GM23338 (cell line): ENCODE measurements at regions not wholly inside any gene's neighbourhood (a gene's known extent, or its start where the extent isn't known, plus 50 kb on each side); places are given as distances from the start of the nearest gene placed in this dataset.

Experiments
- ATAC-seq: fragments of 200-7000 bp; cut with Tn5 transposase; 3 replicates; pipeline ENCODE4 v1.9.1; 2020
- DNase-seq: peaks from one replicate; pipeline ENCODE4 v3.0.0-alpha.2; 2015; ENCODE audit warnings: low spot score
- H2AFZ ChIP-seq: fragments of 200-600 bp; sonication (generic); 2 replicates; pipeline ENCODE4 v1.8.0; 2016; ENCODE audit warnings: antibody characterized with exemption, mild to moderate bottlenecking, moderate library complexity
- H3F3A ChIP-seq: fragments of 200-600 bp; sonication (generic); replicated peaks from 2 replicates; pipeline ENCODE4 v1.8.0; 2017; ENCODE audit warnings: antibody characterized with exemption, mixed run types, low read depth
- H3K27ac ChIP-seq: fragments of 200-600 bp; sonication (generic); 2 replicates; pipeline ENCODE4 v1.6.1; 2016; ENCODE audit warnings: low read depth
- H3K27me3 ChIP-seq: fragments of 200-600 bp; sonication (generic); 2 replicates; pipeline ENCODE4 v1.8.0; 2016; ENCODE audit warnings: mild to moderate bottlenecking, mixed run types, moderate library complexity; ENCODE audit not compliant: insufficient read depth
- H3K36me3 ChIP-seq: fragments of 200-600 bp; sonication (generic); 2 replicates; pipeline ENCODE4 v1.8.0; 2016; ENCODE audit warnings: mild to moderate bottlenecking; ENCODE audit not compliant: insufficient read depth
- H3K4me1 ChIP-seq: fragments of 200-600 bp; sonication (generic); 2 replicates; pipeline ENCODE4 v1.8.0; 2016; ENCODE audit warnings: mild to moderate bottlenecking, moderate library complexity; ENCODE audit not compliant: insufficient read depth
- H3K4me2 ChIP-seq: fragments of 200-600 bp; sonication (generic); 2 replicates; pipeline ENCODE4 v1.7.1; 2017; ENCODE audit warnings: mixed run types
- H3K4me3 ChIP-seq: fragments of 200-600 bp; sonication (generic); 2 replicates; pipeline ENCODE4 v1.6.1; 2016; ENCODE audit warnings: mixed run types
- H3K79me2 ChIP-seq: fragments of 200-600 bp; sonication (generic); replicated peaks from 2 replicates; pipeline ENCODE4 v1.8.0; 2017; ENCODE audit warnings: mild to moderate bottlenecking; ENCODE audit not compliant: insufficient read depth
- H3K9me2 ChIP-seq: fragments of 200-600 bp; sonication (generic); 2 replicates; pipeline ENCODE4 v1.8.0; 2017; ENCODE audit not compliant: insufficient read depth
- H4K20me1 ChIP-seq: fragments of 200-600 bp; sonication (generic); replicated peaks from 2 replicates; pipeline ENCODE4 v1.8.0; 2017; ENCODE audit warnings: mild to moderate bottlenecking; ENCODE audit not compliant: insufficient read depth
- H3K27ac Mint-ChIP-seq: 2 replicates; pipeline ENCODE4 v1.8.0; 2020; ENCODE audit warnings: inconsistent platforms, mild to moderate bottlenecking, moderate library complexity, mixed read lengths
- H3K27me3 Mint-ChIP-seq: 3 replicates; pipeline ENCODE4 v1.8.0; 2022; ENCODE audit warnings: low read depth, mild to moderate bottlenecking, moderate library complexity, mixed read lengths, inconsistent platforms; ENCODE audit not compliant: insufficient read depth, poor library complexity
- H3K36me3 Mint-ChIP-seq: 3 replicates; pipeline ENCODE4 v1.8.0; 2021; ENCODE audit warnings: low read depth, mild to moderate bottlenecking, inconsistent platforms, moderate library complexity, mixed read lengths
- H3K4me1 Mint-ChIP-seq: 3 replicates; pipeline ENCODE4 v1.8.0; 2020; ENCODE audit warnings: mild to moderate bottlenecking, inconsistent platforms, mixed read lengths
- H3K4me3 Mint-ChIP-seq: 3 replicates; pipeline ENCODE4 v1.8.0; 2021; ENCODE audit warnings: moderate library complexity, mild to moderate bottlenecking, inconsistent platforms, mixed read lengths
- H3K9me3 Mint-ChIP-seq: 3 replicates; pipeline ENCODE4 v1.8.0; 2020; ENCODE audit warnings: moderate library complexity, mild to moderate bottlenecking, inconsistent platforms, mixed read lengths
- CREB1 ChIP-seq: fragments of 250-450 bp; sonication (Bioruptor Pico); IDR thresholded peaks from 2 replicates; pipeline ENCODE4 v1.5.0; 2020; ENCODE audit warnings: low read depth, mild to moderate bottlenecking, moderate library complexity
- EZH2 ChIP-seq: fragments of 200-600 bp; sonication (generic); IDR thresholded peaks from one replicate; pipeline ENCODE4 v1.8.0; 2017; ENCODE audit warnings: antibody characterized with exemption, mild to moderate bottlenecking, low read depth; ENCODE audit not compliant: unreplicated experiment
- EZH2phosphoT487 ChIP-seq: fragments of 200-600 bp; sonication (generic); IDR thresholded peaks from one replicate; pipeline ENCODE4 v1.8.1; 2018; ENCODE audit warnings: antibody characterized with exemption; ENCODE audit not compliant: unreplicated experiment
- JUNB ChIP-seq: IDR thresholded peaks from one replicate; pipeline ENCODE4 v1.6.1; 2016; ENCODE audit warnings: antibody characterized with exemption; ENCODE audit not compliant: unreplicated experiment
- NANOG ChIP-seq: IDR thresholded peaks from 2 replicates; pipeline ENCODE4 v1.6.1; 2016; ENCODE audit warnings: antibody characterized with exemption, borderline replicate concordance
- POLR2AphosphoS5 ChIP-seq: IDR thresholded peaks from 2 replicates; pipeline ENCODE4 v1.6.1; 2016; ENCODE audit warnings: antibody characterized with exemption, low read depth
- STAT1 ChIP-seq: IDR thresholded peaks from one replicate; pipeline ENCODE4 v1.6.1; 2016; ENCODE audit warnings: antibody characterized with exemption; ENCODE audit not compliant: unreplicated experiment
- ZNF114 ChIP-seq: fragments of 250-450 bp; sonication (Bioruptor Pico); IDR thresholded peaks from 2 replicates; pipeline ENCODE4 v1.5.0; 2020; ENCODE audit warnings: mild to moderate bottlenecking, moderate library complexity
- ZNF331 ChIP-seq: fragments of 250-450 bp; sonication (Bioruptor Pico); IDR thresholded peaks from 2 replicates; pipeline ENCODE4 v1.5.0; 2020; ENCODE audit warnings: low read depth, mild to moderate bottlenecking, moderate library complexity
- TF ChIP-seq, protein P1 (sequence below), 2 experiments: fragments of 200-600 bp in 1 of 2; sonication (generic) in 1 of 2; conservative IDR thresholded peaks; 2 replicates each; pipeline versions ENCODE4 v1.5.1 to v1.6.1; 2016 to 2017; ENCODE audit warnings: antibody characterized with exemption in 2 of 2, low read depth in 2 of 2, mild to moderate bottlenecking in 2 of 2, moderate library complexity in 1 of 2
- TF ChIP-seq, protein P2 (sequence below): fragments of 250-450 bp; sonication (Bioruptor Pico); IDR thresholded peaks from 2 replicates; pipeline ENCODE4 v1.5.0; 2020; ENCODE audit warnings: mild to moderate bottlenecking, moderate library complexity

DNA sequence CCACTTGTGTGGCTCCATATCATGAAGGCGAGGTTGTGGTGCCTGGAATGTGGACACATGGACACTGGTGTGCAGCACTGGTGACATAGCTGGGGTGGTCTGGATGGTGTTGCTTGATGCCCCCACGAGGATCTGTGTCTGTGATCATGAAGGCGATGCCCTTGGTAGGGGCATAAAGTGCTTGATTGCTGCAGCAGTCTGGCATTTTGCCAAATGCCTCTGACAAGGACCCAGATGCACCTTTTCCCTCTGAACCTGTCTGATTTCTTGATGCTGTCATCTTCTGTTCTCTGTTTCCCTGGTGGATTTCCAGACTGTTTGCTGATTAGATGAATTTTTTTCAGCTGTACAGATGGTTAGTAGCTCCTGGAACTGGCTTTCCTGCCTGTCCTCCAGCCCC, 752.0 kb upstream of the HS6ST1 start:
- Histone ChIP-seq H3F3A (no peaks in the 10 kb centered on the region), H3K4me3 (no peak overlapping the region), H3K79me2 (no peaks in the 10 kb centered on the region), H3K9me2 (no peaks in the 10 kb centered on the region), H3K4me1 (no peaks in the 10 kb centered on the region), H2AFZ (no peak overlapping the region), H3K36me3 (no peaks in the 10 kb centered on the region), H3K27ac (no peak overlapping the region), H4K20me1 (no peaks in the 10 kb centered on the region), H3K27me3 (no peaks in the 10 kb centered on the region), H3K4me2 (no peak overlapping the region)
- Mint-ChIP-seq H3K4me3 (no peak overlapping the region), H3K27ac (no peak overlapping the region), H3K36me3 (no peaks in the 10 kb centered on the region), H3K27me3 (no peaks in the 10 kb centered on the region), H3K9me3 (no peaks in the 10 kb centered on the region), H3K4me1 (no peaks in the 10 kb centered on the region; the same call in 2 of the 3 replicates)
- DNase-seq (no peak), ATAC-seq (no peak)
- TF ChIP-seq ZNF114 (CRISPR knock-in tag) (no peak), CREB1 (no peak), NANOG (no peak), POLR2AphosphoS5 (no peak), EZH2 (no peak), ZNF331 (no peak), JUNB (no peak), STAT1 (no peak), EZH2phosphoT487 (no peak)
- TF ChIP-seq, protein P1, sequence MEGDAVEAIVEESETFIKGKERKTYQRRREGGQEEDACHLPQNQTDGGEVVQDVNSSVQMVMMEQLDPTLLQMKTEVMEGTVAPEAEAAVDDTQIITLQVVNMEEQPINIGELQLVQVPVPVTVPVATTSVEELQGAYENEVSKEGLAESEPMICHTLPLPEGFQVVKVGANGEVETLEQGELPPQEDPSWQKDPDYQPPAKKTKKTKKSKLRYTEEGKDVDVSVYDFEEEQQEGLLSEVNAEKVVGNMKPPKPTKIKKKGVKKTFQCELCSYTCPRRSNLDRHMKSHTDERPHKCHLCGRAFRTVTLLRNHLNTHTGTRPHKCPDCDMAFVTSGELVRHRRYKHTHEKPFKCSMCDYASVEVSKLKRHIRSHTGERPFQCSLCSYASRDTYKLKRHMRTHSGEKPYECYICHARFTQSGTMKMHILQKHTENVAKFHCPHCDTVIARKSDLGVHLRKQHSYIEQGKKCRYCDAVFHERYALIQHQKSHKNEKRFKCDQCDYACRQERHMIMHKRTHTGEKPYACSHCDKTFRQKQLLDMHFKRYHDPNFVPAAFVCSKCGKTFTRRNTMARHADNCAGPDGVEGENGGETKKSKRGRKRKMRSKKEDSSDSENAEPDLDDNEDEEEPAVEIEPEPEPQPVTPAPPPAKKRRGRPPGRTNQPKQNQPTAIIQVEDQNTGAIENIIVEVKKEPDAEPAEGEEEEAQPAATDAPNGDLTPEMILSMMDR (conservative IDR thresholded peaks at IDR 0.05; ENCODE audit: low read depth in 2 of 2) = no peak
- TF ChIP-seq, protein P2, sequence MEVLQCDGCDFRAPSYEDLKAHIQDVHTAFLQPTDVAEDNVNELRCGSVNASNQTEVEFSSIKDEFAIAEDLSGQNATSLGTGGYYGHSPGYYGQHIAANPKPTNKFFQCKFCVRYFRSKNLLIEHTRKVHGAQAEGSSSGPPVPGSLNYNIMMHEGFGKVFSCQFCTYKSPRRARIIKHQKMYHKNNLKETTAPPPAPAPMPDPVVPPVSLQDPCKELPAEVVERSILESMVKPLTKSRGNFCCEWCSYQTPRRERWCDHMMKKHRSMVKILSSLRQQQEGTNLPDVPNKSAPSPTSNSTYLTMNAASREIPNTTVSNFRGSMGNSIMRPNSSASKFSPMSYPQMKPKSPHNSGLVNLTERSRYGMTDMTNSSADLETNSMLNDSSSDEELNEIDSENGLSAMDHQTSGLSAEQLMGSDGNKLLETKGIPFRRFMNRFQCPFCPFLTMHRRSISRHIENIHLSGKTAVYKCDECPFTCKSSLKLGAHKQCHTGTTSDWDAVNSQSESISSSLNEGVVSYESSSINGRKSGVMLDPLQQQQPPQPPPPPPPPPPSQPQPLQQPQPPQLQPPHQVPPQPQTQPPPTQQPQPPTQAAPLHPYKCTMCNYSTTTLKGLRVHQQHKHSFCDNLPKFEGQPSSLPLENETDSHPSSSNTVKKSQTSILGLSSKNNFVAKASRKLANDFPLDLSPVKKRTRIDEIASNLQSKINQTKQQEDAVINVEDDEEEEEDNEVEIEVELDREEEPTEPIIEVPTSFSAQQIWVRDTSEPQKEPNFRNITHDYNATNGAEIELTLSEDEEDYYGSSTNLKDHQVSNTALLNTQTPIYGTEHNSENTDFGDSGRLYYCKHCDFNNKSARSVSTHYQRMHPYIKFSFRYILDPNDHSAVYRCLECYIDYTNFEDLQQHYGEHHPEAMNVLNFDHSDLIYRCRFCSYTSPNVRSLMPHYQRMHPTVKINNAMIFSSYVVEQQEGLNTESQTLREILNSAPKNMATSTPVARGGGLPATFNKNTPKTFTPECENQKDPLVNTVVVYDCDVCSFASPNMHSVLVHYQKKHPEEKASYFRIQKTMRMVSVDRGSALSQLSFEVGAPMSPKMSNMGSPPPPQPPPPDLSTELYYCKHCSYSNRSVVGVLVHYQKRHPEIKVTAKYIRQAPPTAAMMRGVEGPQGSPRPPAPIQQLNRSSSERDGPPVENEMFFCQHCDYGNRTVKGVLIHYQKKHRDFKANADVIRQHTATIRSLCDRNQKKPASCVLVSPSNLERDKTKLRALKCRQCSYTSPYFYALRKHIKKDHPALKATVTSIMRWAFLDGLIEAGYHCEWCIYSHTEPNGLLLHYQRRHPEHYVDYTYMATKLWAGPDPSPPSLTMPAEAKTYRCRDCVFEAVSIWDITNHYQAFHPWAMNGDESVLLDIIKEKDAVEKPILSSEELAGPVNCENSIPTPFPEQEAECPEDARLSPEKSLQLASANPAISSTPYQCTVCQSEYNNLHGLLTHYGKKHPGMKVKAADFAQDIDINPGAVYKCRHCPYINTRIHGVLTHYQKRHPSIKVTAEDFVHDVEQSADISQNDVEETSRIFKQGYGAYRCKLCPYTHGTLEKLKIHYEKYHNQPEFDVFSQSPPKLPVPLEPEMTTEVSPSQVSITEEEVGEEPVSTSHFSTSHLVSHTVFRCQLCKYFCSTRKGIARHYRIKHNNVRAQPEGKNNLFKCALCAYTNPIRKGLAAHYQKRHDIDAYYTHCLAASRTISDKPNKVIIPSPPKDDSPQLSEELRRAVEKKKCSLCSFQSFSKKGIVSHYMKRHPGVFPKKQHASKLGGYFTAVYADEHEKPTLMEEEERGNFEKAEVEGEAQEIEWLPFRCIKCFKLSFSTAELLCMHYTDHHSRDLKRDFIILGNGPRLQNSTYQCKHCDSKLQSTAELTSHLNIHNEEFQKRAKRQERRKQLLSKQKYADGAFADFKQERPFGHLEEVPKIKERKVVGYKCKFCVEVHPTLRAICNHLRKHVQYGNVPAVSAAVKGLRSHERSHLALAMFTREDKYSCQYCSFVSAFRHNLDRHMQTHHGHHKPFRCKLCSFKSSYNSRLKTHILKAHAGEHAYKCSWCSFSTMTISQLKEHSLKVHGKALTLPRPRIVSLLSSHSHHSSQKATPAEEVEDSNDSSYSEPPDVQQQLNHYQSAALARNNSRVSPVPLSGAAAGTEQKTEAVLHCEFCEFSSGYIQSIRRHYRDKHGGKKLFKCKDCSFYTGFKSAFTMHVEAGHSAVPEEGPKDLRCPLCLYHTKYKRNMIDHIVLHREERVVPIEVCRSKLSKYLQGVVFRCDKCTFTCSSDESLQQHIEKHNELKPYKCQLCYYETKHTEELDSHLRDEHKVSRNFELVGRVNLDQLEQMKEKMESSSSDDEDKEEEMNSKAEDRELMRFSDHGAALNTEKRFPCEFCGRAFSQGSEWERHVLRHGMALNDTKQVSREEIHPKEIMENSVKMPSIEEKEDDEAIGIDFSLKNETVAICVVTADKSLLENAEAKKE (CRISPR knock-in tag) = no peak
